ENCODE measurements at regions not wholly inside any gene's neighbourhood (a gene's known extent, or its start where the extent isn't known, plus 50 kb on each side); places are given as distances from the start of the nearest gene placed in this dataset.
A peak's percentile ranks its signal among the peaks of the same experiment; 100 is the strongest.

- no peak for TF ChIP-seq CTCF (conservative IDR thresholded peaks at IDR 0.05; ENCODE audit: low read depth, low read length)
- no peak overlapping the region for H3K4me3 ChIP-seq (ENCODE audit: low read depth, low read length)
- no peak for DNase-seq (ENCODE audit: low read depth)
These were observed 585.7 kb upstream of the CBLB start for GRCh38 chr3:106454497-106454896.

- no peak overlapping the region for H3K4me3 ChIP-seq (ENCODE audit: low read depth, low read length)
- TF ChIP-seq CTCF (conservative IDR thresholded peaks at IDR 0.05; ENCODE audit: low read depth, low read length), result no peak
- peak; percentile 72 for DNase-seq (ENCODE audit: low read depth)
These were observed 588.7 kb upstream of the CBLB start for GRCh38 chr3:106457281-106458180.

GRCh38 chr3:106458952-106459351 lies 590.1 kb upstream of the CBLB start:
- no peak for TF ChIP-seq CTCF (conservative IDR thresholded peaks at IDR 0.05; ENCODE audit: low read depth, low read length)
- H3K4me3 ChIP-seq (ENCODE audit: low read depth, low read length), result no peak overlapping the region
- DNase-seq (ENCODE audit: low read depth), result no peak

- no peak for DNase-seq (ENCODE audit: low read depth)
- no peak for TF ChIP-seq CTCF (conservative IDR thresholded peaks at IDR 0.05; ENCODE audit: low read depth, low read length)
- H3K4me3 ChIP-seq (ENCODE audit: low read depth, low read length), result no peak overlapping the region
These were observed 598.1 kb upstream of the CBLB start for GRCh38 chr3:106466881-106467280.

- DNase-seq (ENCODE audit: low read depth), result no peak
- TF ChIP-seq CTCF (conservative IDR thresholded peaks at IDR 0.05; ENCODE audit: low read depth, low read length), result no peak
These were observed 605.0 kb upstream of the CBLB start for GRCh38 chr3:106473576-106474475.

GRCh38 chr3:106482451-106482850 lies 613.6 kb upstream of the CBLB start:
- TF ChIP-seq CTCF (conservative IDR thresholded peaks at IDR 0.05; ENCODE audit: low read depth, low read length), result no peak
- no peak overlapping the region for H3K4me3 ChIP-seq (ENCODE audit: low read depth, low read length)
- no peak for DNase-seq (ENCODE audit: low read depth)

More at GRCh38 chr3:106473576-106474475, 605.0 kb upstream of the CBLB start:
- H3K4me3 ChIP-seq (ENCODE audit: low read depth, low read length), result no peak overlapping the region
